NCI-H1436 (cell line): ENCODE measurements at regions not wholly inside any gene's neighbourhood (a gene's known extent, or its start where the extent isn't known, plus 50 kb on each side); places are given as distances from the start of the nearest gene placed in this dataset.

Experiments
- DNase-seq: peaks from one replicate; lab custom pipeline; 2025; lab: John Stamatoyannopoulos, UW

- no peak for DNase-seq
Measured at GRCh38 chr7:25815711-25816110, 336.3 kb upstream of the NFE2L3 start.

DNA sequence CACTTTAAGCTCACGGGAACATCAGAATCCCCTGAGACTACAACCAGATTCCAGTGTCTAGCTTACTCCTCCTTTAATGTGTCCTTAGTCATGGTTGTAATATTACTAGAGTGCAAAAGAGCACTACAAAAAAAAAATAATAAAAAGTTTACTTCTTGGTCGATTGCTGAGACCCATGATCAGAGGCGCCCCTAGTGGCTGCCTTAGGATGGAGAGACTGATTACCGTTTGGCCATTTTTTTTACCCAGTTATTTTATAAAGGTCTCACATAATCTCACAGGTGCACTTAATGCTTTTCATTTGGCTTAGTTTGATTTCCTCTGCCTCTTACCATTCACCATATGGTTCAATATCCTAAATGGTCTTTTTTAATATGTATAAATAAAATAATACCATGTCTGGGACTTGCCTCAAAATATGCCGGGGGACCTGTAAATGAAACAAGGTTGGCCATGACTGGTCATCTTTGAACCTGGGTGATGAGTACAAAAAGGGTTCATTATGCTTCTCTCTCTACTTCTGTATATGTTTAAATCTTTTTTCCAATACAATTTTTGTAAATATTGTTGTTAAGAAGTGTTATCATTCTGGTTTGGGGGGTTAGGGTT is 331.5 kb upstream of the NFE2L3 start:
- no peak for DNase-seq

DNA sequence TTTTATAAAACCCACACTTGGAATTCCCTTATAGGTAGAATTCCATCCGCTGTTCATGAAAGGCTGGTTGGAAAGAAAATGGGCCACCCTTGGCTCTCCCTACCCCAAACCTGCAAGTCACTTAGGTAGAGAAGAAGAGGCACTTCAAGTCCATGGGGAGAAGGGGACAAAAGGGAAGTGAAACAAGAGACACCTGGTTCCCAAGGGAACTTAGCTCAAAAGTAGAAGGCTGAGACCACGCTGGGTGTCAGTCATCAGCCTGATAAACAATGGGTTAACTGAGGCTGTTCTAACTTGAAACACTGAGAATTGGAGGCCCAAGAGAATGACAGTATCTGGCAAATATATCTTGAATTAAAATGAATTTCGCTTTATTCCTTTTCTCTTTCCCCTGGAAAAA is 330.8 kb upstream of the NFE2L3 start:
- no peak for DNase-seq

DNA sequence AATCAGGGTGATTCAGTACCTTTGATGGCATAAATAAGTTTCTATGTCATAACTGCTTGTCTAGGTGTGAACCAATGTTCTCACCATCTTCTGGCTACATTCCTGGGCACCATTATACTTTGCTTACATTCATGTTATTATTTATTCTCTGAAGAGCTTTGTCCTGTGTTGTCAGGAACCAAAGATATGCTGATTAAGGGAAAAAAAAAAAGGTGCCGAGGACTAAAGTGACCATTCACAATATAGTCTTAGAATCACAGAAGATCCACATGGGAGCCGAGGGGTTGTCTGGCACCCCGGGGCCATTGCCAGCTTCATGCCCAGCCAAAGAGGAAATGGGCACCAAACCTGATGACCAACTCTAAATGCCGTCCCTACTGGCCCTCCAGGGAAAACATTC is 329.2 kb upstream of the NFE2L3 start:
- no peak for DNase-seq

DNA sequence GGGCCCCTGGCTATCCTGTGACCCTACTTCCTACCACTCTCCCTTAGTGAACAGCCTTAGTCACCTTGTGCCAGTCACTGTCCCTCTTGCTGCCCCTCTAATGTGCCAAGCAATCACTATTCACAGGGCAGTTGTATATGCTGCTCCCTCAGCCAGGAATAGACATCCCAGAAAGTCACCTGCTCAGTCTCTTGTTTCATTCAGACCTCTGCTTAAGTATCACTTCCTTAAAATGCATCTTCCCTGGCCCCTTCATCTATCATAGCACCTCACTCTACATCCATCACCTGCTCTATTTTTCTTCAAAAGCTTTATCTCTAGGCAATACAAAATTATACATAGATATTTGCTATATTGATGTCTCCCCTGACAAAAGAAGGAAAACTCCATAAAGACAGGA is 328.4 kb upstream of the NFE2L3 start:
- no peak for DNase-seq

DNA sequence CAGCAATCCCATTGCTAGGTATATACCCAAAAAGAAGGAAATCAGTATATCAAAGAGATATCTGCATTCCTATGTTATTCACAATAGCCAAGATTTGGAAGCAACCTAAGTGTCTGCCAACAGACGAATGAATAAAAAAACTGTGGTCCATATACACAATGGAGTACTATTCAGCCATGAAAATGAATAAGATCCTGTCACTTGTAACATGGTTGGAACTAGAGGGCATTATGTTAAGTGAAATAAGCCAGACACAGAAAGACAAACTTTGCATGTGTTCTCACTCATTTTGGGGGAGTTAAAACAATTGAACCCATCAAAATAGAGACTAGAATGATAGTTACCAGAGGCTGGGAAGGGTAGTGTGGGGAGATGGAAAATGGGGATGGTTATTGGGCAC is 323.5 kb upstream of the NFE2L3 start:
- DNase-seq = no peak

- DNase-seq = no peak
Measured at GRCh38 chr7:25829663-25830062, 322.3 kb upstream of the NFE2L3 start.

DNA sequence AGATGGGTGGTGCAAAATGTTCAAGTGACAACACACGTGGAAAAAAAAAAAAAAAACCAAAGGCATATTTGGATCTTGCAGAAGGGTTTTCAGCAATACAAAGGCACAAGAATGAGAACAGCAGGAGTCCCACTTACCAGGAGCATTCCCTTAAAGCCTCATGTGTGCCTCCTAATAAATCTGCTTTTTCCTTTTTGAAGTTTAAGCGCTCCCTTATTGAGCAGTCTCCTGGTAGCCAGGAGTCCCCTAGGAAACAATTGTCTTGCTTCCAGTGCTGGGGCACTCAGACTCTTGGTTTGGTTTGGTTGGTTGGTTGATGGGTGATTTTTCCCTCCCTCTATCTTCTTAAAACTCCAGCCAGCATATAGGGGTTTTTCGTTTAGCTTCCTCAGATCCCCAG is 321.8 kb upstream of the NFE2L3 start:
- no peak for DNase-seq

DNA sequence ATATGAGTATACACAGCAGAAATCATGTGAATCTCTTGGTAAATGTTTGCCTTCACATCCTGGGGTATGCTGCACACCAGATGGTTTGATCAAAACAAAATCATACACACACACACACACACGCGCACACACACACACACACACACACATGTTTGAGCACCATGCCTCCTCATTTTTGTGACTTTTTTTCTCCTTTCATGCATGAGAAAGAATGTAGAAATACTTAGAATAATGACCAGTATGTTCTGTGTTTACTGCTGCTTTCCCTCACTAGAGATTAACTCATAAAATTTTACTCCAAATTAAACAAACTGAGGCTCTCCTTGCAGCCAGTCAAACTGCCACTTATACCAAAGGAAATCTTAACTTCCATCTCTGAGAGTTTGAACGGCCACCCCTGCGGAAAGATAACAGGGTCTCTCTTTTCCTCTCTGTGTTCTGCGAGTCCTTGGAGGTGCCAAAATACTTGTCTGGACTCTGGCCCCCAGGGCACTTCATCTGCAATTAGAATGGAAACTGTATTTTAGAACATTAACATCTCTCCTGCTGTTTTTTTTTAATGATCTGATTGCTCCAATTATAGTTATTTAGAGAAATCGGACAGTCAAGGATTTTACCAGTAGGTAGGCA is 320.8 kb upstream of the NFE2L3 start:
- DNase-seq = no peak

DNA sequence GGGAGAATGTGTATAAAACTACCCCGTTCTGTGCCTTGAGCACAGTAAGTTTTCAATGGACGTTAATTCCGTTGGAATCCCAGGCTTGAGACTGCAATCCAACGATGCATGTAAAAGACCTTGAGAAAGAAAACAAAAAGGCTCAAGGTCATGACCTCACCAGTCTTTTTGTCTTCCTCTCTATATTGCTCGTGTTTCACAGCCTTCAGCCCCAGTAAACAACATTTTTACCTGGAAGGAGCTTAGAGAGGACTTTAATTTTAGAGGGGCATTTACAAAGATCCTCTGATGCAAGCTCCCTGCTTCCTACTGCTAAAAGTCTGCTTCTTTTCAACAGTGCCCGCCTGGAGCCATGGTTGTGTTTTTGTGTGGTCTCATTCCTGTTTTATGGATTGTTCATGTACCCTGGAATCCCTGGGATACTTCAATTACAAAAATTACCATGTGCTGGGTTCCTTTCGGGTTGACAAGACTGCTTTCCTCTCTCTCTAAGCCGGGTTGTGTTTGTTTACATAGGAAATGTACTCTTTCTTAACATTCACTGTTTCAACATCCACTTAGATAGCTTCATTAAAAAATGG is 320.1 kb upstream of the NFE2L3 start:
- no peak for DNase-seq

GRCh38 chr7:25832456-25832855 is 319.5 kb upstream of the NFE2L3 start:
- DNase-seq = no peak

DNA sequence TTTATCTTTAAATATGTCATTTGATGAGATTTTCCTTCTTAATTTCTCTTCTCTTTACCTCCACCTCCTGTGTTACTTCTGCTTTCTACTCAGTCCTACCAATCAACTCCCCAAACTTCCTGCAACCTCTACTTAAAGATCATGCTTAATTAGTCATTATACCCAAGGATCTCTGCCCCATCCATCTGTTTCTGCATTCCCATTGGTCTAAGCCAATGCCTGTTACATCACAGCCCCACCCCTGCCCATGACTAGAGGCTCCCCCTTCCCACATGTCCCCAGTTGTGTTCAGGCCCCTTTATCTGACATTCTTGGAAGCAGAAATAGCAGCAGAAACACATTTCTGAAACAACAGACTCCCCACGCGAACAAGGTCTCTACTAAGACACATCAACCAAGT is 319.1 kb upstream of the NFE2L3 start:
- no peak for DNase-seq

DNA sequence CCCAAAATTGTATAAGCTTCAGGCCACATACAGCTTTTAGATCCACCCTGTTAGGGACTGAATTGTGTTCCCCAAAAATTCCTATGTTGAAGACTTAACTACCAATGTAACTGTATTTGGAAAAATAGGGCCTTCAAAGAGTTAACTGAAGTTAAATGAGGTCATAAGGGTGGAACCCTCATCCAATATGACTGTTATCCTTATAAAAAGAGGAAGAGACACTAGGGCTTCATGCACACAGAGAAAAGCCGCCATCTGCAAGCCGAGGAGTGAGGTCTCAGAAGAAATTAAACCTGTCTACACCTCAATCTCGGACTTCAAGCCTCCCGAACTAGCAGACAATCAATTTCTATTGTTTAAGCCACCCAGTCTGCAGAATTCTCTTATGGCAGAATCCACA is 317.9 kb upstream of the NFE2L3 start:
- no peak for DNase-seq

- DNase-seq = no peak
Measured at GRCh38 chr7:25835197-25835596, 316.8 kb upstream of the NFE2L3 start.

- no peak for DNase-seq
Measured at GRCh38 chr7:25839084-25839769, 312.8 kb upstream of the NFE2L3 start.

DNA sequence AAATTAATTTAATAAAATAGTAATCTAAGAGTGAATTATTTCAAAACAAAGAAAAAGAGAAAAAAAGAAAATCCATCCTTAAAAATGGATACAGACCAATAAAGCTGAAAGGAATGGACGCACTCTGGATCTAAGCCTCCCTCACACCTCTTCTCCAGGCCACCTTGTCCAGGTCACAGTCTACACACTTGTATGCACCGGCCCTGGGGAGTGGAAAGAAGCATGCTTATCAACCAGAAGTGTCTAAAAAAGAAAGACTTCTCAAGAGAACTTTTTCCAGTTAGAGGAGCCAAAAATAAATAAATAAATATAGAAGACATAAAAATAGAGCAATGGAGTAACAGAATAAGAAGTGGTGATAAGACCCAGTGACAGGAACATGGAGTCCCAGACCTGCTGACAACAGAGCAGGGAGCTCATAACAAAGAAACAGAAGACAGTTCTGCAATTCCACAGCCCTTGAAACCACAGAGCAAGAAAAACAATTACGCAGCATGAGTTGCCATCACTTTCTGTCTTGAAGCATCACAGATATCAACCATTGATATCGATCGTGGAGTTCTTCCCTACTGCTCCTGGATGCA is 311.7 kb upstream of the NFE2L3 start:
- DNase-seq = no peak

DNA sequence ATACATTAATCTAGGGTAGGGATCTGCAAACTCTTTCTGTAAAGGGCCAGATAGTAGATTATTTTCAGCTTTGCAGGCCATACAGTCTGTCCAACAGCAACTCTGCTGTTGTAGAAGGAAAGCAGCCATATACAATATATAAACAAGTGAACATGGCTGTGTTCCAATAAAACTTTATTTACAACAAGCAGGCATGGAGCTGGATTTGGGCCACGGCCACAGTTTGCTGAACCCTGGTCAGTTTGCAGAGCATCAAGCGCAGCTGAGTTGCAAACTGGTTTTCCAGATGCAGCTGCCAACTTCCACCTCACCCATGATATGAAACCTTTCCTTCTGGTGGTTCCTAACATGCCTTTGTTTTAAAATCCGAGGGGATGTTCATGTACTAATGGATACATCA is 310.4 kb upstream of the NFE2L3 start:
- no peak for DNase-seq

DNA sequence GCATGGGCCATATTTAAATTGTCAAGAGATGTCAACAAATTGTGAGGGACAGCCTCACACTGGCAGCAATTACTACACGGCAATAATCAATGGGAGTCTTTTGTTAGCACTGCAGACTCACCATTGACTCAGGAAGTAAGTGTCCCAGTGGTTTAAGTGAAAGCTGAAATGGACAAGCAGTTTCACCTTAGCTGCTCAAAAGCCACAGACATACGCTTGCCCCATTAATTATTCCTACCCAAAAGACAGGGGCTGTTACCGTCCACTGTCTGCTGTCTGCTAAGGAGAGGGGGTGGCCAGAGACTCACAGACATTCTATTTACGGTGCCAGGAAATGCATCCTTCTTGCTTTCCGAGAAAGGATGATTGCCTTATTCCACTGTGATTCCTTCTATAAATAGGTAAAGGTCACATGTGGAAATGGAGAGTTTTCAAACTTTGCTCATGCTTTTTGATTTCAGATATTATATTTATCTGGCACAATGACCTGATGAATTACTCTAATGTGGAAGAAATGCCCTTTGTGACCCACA is 309.7 kb upstream of the NFE2L3 start:
- DNase-seq = no peak

GRCh38 chr7:25843467-25843866 is 308.5 kb upstream of the NFE2L3 start:
- DNase-seq = no peak

GRCh38 chr7:25844102-25844870 is 307.7 kb upstream of the NFE2L3 start:
- no peak for DNase-seq

- DNase-seq = peak; percentile 25
Measured at GRCh38 chr7:25845464-25845863, 306.5 kb upstream of the NFE2L3 start.

DNA sequence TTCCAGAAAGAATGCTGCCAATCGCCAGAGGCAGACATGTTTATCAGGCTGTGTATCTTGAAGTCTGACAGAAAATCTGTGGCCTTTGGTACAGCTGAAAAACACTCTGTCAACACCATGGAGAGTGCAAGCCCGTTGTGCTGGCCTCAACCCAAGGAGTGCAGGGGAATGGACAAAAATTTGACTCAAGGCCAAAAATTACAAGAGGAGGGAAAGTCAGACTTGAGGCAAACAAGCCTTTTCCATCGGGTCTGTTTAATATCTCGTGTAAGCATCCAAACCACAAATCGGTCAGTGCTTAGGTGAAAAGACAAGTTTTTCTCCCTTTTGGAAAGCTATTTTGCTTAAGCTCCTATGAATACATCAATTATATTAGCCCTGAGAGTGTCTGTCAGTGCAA is 305.3 kb upstream of the NFE2L3 start:
- DNase-seq = no peak
